ENCODE measurements at regions not wholly inside any gene's neighbourhood (a gene's known extent, or its start where the extent isn't known, plus 50 kb on each side); places are given as distances from the start of the nearest gene placed in this dataset.
"Not testable (repeated sequence)": the region's sequence is repeated elsewhere in the genome, so short reads cannot be mapped to it uniquely, and the experiment has no call there.

GRCh38 chr3:75380276-75380771 lies 283.8 kb upstream of the FRG2C start:
- H3K4me3 ChIP-seq (ENCODE audit: low read depth, low read length), result no peak overlapping the region
- no peak for DNase-seq (ENCODE audit: low read depth)
- no peak for TF ChIP-seq CTCF (conservative IDR thresholded peaks at IDR 0.05; ENCODE audit: low read depth, low read length)

GRCh38 chr3:75384016-75384415 lies 280.1 kb upstream of the FRG2C start:
- H3K4me3 ChIP-seq (ENCODE audit: low read depth, low read length); DNase-seq (ENCODE audit: low read depth): not testable (repeated sequence)

GRCh38 chr3:75388486-75389124 lies 275.5 kb upstream of the FRG2C start:
- peak; percentile 18 for DNase-seq (ENCODE audit: low read depth)
- not testable (repeated sequence) for H3K4me3 ChIP-seq (ENCODE audit: low read depth, low read length)

GRCh38 chr3:75393288-75393694 lies 270.8 kb upstream of the FRG2C start:
- H3K4me3 ChIP-seq (ENCODE audit: low read depth, low read length); DNase-seq (ENCODE audit: low read depth): not testable (repeated sequence)

- H3K4me3 ChIP-seq (ENCODE audit: low read depth, low read length); DNase-seq (ENCODE audit: low read depth): not testable (repeated sequence)
These were observed 270.0 kb upstream of the FRG2C start for GRCh38 chr3:75394102-75394501.

- DNase-seq (ENCODE audit: low read depth); H3K4me3 ChIP-seq (ENCODE audit: low read depth, low read length): not testable (repeated sequence)
These were observed 269.4 kb upstream of the FRG2C start for GRCh38 chr3:75394562-75395360.

GRCh38 chr3:75395580-75396315 lies 268.4 kb upstream of the FRG2C start:
- no peak for DNase-seq (ENCODE audit: low read depth)
- TF ChIP-seq CTCF (conservative IDR thresholded peaks at IDR 0.05; ENCODE audit: low read depth, low read length), result no peak
- no peak overlapping the region for H3K4me3 ChIP-seq (ENCODE audit: low read depth, low read length)

- H3K4me3 ChIP-seq (ENCODE audit: low read depth, low read length), result no peak overlapping the region
- DNase-seq (ENCODE audit: low read depth), result no peak
- TF ChIP-seq CTCF (conservative IDR thresholded peaks at IDR 0.05; ENCODE audit: low read depth, low read length), result no peak
These were observed 267.8 kb upstream of the FRG2C start for GRCh38 chr3:75396316-75396802.

- not testable (repeated sequence) for DNase-seq (ENCODE audit: low read depth)
These were observed 266.6 kb upstream of the FRG2C start for GRCh38 chr3:75397486-75397885.

More at GRCh38 chr3:75397486-75397885, 266.6 kb upstream of the FRG2C start:
- not testable (repeated sequence) for H3K4me3 ChIP-seq (ENCODE audit: low read depth, low read length)
